GM18870 (cell line): ENCODE measurements at regions not wholly inside any gene's neighbourhood (a gene's known extent, or its start where the extent isn't known, plus 50 kb on each side); places are given as distances from the start of the nearest gene placed in this dataset.
A peak's percentile ranks its signal among the peaks of the same experiment; 100 is the strongest.

Experiments
- ATAC-seq: cut with Tn5 transposase; IDR thresholded peaks from one replicate; pipeline ENCODE4 v1.9.1; 2021; ENCODE audit warnings: moderate library complexity; ENCODE audit not compliant: unreplicated experiment

- ATAC-seq: no peak
Observed at GRCh38 chr21:26743524-26743923, 101.7 kb downstream of the ADAMTS1 start.

- ATAC-seq: no peak
Observed at GRCh38 chr21:26739189-26739588, 106.0 kb downstream of the ADAMTS1 start.

GRCh38 chr21:26736449-26736848 is 108.8 kb downstream of the ADAMTS1 start:
- no peak for ATAC-seq

GRCh38 chr21:26732432-26733221 is 112.6 kb downstream of the ADAMTS1 start:
- no peak for ATAC-seq

GRCh38 chr21:26719750-26720149 is 125.5 kb downstream of the ADAMTS1 start:
- ATAC-seq: no peak

GRCh38 chr21:26717146-26717739 is 128.0 kb downstream of the ADAMTS1 start:
- ATAC-seq: no peak

- no peak for ATAC-seq
Observed at GRCh38 chr21:26715878-26716506, 129.2 kb downstream of the ADAMTS1 start.

- ATAC-seq: no peak
Observed at GRCh38 chr21:26715116-26715515, 130.1 kb downstream of the ADAMTS1 start.

- no peak for ATAC-seq
Observed at GRCh38 chr21:26710155-26710554, 135.1 kb downstream of the ADAMTS1 start.

- no peak for ATAC-seq
Observed at GRCh38 chr21:26709090-26709489, 136.0 kb upstream of the CYYR1 start.

GRCh38 chr21:26708223-26708800 is 135.2 kb upstream of the CYYR1 start:
- ATAC-seq: no peak

- ATAC-seq: no peak
Observed at GRCh38 chr21:26707246-26707645, 134.2 kb upstream of the CYYR1 start.

GRCh38 chr21:26698416-26698815 is 125.3 kb upstream of the CYYR1 start:
- ATAC-seq: no peak

- no peak for ATAC-seq
Observed at GRCh38 chr21:26691416-26691815, 118.3 kb upstream of the CYYR1 start.

- ATAC-seq: no peak
Observed at GRCh38 chr21:26686705-26687104, 113.6 kb upstream of the CYYR1 start.

GRCh38 chr21:26686278-26686677 is 113.2 kb upstream of the CYYR1 start:
- peak; percentile 64 for ATAC-seq

- no peak for ATAC-seq
Observed at GRCh38 chr21:26684889-26685288, 111.8 kb upstream of the CYYR1 start.

GRCh38 chr21:26683996-26684395 is 110.9 kb upstream of the CYYR1 start:
- no peak for ATAC-seq

- no peak for ATAC-seq
Observed at GRCh38 chr21:26679284-26679683, 106.2 kb upstream of the CYYR1 start.

- ATAC-seq: no peak
Observed at GRCh38 chr21:26674323-26674722, 101.2 kb upstream of the CYYR1 start.

- ATAC-seq: no peak
Observed at GRCh38 chr21:26669215-26669764, 96.2 kb upstream of the CYYR1 start.
